Stimulated activated CD8-positive, alpha-beta memory T cell treated with anti-CD3 and anti-CD28 coated beads, Interleukin-4, amount 100 ng/mL, for 4 hours (primary cell): ENCODE measurements at regions not wholly inside any gene's neighbourhood (a gene's known extent, or its start where the extent isn't known, plus 50 kb on each side); places are given as distances from the start of the nearest gene placed in this dataset.

Experiments used
- DNase-seq, 2 donors: peaks; one replicate each; pipeline ENCODE4 v3.0.0-alpha.2; 2020; ENCODE audit warnings: low read depth in 2 of 2, low spot score in 1 of 2

DNA sequence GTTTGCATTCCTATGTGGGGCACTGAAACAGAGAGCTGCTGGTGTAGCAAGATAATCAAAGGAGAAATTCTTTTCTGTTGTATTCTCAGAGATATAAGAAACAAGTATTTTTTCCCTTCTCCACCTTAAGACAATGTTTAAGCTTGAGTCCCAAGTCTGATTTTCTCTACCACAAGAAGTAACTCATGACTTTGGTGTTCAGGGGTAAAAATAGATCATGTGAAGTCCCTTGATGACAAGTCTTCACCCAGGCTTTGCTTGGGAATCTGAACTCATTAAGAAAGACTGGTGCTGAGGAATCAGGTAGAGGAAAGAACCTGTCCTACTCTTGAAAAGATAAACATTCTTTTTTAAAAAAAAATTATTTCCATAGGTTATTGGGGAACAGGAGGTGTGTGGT is 205.6 kb downstream of the ALDH8A1 start:
- no peak for DNase-seq

DNA sequence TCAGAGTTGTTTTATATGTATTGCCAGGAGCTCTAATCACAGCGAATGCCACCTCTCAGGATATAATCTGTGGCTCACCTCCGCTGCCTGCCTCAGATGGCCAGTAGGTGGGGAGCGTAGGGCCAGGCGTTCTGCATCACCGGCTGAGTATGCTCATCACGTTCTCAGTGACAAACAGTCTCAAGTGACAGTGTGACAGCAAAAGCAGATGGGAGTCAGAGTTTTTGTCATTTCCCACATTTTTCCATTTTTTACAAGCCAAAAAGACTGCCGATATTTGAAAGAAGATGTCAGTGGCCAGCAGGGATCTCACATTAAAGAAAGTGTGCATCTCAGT is 208.7 kb downstream of the ALDH8A1 start:
- no peak for DNase-seq

DNA sequence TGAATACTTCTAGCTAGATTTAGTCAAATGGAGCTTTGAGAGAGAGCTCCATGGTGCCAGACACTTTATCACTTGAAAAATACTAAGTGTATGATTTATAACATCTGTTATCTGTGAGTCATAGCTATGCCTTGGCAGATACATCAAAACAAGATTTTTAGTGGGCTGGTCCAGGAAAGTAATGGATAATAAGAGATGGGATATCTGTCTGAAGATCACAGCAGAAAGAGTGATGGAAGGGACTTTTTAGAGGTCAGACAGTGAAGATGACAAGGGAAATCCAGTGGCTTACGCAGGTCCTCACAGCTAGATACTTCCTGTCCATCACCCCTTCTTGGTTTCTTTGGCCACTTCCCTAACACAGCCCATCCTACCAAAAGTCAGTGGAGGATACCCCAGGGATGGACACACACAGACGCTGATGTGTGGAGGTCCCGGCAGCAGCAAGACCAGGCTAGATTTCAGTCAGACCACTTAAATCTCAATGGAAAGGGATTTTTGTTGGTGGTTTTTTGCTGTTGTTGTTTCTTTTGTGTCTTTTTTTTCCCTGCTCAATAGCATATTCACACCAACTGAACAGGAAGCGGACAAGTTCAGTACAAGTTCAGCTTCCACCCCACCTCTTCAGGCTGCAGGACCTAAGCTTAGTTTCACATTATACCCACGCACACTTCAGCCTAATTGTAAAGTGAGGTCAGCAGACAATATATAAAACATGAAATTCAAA is 209.3 kb downstream of the ALDH8A1 start:
- no peak for DNase-seq

DNA sequence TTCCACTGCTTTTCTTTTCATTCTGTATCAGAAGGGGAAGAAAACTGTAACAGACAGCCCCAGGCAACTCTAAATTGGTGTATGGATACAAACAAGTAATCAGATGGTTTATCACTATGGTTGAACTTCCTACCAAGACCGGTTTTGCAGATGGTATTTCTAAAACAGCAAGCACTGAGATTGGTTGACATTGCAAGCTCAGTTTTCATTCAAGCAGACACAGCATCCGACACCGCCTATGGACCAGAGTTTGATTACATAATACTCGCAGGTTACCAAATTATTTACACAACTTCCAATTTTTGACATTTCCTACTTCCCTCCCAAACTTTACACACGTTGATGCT is 209.9 kb downstream of the ALDH8A1 start:
- no peak for DNase-seq

DNA sequence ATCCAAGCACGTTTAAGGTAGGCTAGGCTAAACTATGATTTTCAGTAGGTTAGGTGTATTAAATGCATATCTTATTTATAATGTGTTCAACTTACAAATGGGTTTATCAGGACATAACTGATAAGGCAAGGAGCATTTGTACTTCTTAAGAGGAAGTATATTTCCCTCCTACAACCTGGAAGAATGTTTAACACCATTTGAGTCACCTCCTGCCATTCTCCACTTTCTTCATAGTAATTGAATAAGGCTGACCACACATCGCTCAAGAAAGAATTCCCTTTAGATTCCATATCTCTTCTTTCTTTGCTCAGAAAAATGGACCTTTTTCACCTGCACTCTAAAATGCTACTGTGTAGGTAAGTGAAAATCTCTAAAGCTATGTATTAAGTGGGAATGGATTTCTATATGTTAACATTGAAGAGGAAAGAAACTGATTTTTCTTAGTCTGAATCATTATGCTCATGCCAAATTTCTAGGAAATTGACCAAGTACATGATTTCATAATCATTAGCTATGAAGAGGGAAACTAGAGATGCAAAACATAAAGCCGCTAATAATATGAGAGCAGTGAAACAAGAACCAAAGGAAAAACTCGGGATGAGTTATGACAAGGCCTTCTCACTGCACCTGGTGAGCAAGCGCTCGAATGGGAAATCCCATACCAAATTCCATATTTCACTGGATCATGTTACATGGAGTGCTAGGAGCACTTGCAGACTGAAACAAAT is 210.4 kb downstream of the ALDH8A1 start:
- no peak for DNase-seq

DNA sequence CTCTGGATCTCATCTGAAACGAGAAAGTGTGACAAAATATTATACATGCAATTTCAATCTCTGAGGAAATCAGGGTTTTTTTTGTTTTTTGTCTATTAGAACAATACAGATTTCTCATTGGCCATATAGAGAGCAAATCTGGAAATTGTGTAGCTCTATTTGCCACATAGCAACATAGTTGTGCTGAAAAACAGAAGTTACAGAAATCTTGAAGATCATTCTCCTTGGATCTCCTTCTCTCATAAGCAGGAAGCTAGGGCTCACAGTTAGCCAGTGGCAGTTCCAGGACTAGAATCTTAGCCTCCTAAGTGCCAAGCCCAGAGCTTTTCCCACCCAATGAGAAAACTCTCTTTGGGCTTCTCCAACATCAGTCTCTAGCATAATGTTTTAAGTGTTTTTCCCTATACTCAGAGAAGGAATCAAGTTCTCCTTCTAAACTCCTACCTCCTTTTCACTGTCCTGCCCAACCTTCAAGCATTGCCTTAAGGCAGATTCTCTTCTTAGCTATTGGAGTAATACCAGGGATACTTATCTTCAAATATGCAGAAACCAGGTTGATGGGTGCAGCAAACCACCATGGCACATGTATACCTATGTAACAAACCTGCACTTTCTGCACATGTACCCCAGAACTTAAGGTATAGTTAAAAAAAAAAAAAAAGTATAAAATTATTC is 211.6 kb downstream of the ALDH8A1 start:
- DNase-seq, result no peak

DNA sequence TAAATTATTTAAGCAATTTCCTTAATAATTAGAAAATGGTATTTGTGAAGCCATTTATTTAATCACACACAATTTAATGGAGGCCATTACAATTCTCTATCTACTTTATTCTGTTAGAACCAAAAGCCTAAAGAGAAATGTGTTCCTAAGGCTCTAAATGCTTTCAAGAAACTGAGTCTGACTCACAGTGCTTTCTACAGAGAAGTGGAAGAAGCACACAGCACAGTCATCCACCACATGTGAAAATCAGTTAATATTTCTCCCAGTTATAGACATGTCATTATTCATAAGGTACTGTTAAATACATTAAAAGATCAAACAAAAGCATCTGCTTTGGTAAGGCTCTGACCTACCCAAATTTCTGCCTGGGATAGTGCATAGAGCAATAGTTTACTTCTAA is 214.4 kb downstream of the ALDH8A1 start:
- DNase-seq, result no peak

DNA sequence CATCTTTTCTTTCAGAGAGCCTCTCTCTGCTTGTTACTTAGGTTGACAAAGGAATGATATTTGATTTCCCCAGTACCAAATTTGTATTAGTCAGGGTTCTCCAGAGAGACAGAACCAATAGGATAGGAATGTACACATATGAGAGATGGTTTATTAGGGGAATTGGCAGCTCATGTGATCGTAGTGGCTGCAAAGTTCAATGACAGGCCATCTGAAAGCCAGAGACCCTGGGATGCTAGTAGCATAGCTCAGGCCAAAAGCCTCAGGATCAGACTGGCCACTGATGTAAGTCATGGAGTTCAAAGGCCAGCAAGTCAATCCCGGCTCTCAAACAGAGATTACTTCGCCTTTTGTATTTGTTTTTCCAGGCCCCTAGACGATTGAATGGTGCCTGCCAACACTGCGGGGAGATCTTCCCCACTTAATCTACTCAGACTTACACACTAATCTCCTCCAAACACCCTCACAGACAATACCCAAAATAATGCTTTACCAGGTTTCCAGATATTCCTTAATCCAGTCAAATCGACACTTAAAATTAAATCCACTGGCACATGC is 215.5 kb downstream of the ALDH8A1 start:
- no peak for DNase-seq

DNA sequence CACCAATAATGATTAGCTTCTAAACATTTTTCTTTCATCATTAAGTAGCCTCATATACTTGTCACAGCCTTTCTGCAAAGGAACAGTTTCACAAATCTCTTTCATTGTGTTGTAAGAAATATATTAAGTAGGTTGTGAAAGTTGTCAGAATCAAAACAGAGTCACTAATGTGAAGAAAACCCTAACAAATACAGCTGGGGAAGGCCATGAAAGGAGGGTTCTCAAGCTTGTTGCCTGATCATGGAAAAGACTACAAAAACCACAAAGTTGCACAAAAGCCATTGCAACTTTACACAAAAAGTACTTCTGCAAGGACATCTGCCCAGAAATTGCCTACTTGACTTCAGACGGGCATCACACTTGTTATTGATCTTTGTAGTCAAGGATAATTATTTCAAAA is 216.1 kb downstream of the ALDH8A1 start:
- no peak for DNase-seq

DNA sequence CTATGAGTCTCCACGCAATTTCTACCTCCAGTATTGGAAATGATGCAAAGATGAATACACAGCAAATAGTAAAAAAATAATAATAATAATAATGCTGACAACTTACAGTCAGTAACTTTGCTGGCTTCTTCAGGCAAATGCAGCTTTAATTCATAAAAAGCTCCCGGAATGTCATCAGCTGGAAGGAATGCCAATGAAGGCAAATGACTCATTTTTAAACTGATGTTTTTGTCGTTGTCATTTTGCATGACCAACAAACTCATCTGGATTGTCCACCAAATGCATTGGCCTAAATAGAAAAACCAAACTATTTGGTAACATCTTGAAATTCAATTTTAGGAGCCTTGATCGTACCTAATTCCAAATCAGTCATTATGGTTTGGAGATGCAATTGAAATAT is 217.1 kb downstream of the ALDH8A1 start:
- no peak for DNase-seq

DNA sequence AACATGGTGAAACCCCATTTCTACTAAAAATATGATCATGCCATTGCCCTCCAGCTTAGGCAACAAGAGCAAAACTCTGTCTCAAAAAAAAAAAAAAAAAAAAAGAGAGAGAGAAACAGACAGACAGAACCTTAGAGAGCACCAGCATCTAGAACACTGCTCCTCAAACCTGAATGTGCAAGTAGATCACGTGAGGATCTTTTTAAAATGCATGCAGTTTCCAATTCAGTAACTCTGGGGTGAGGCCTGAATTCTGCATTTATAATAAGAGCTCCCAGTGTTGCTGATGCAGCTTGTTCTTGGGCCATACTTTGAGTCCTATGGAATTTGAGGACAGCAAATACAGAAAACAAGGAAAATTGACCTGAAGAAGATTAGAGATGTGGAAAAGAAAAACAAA is 218.3 kb downstream of the ALDH8A1 start:
- DNase-seq, result no peak

DNA sequence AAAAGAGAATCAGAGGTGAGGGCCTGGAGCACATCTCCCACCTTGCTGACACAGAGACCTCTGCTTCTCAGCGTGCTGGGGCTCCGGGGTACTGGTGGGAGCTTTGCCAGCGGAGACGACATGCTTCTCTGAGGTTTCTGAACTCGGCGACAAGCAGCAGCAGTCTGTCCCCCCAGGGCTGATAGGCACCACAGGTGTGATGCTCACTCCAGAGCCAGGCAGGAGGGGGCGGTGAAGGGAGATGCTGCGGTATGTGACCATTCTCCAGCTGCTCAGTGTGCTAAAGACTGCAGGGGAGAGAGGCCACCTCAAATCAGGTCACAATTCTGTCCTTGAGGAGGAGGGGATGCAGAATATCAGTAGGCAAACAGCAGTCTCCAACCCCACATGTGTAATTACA is 219.9 kb downstream of the ALDH8A1 start:
- no peak for DNase-seq

DNA sequence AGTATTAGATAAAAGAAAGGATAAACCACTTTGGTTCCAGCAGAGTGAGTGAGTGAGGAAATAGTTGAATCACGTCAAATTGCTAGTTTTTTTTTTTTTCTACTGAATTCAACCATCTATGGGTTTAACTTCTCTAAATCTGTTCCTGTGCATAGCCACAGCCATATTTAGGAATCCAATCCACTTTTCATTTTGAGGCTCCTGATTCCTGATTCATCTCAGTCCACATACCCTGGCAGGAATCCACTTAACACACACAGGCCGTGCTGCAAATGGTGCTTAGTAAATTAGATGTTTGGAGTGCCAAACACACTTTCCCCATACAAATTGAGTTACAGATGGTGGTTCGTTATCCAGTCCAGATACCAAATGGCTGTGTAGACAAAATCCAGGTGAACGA is 220.3 kb downstream of the ALDH8A1 start:
- no peak for DNase-seq

DNA sequence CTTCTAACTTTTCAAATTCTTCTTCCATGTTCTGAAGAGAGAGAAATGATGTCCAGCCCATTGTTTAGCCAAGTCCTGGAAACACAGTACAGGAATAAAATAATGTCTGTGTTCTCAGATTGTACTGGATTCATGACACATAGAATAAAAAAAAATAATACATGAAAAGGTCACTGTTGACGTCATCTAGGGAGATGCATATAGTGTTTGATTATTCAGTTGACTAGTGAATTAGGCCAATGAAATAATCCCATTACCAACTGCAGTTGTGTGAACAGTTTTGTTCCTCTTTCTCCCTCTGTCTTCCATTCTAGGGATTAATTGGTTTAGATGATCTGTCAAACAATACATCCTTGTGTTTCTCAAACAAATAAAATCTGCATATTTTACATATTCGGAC is 222.8 kb downstream of the ALDH8A1 start:
- no peak for DNase-seq

DNA sequence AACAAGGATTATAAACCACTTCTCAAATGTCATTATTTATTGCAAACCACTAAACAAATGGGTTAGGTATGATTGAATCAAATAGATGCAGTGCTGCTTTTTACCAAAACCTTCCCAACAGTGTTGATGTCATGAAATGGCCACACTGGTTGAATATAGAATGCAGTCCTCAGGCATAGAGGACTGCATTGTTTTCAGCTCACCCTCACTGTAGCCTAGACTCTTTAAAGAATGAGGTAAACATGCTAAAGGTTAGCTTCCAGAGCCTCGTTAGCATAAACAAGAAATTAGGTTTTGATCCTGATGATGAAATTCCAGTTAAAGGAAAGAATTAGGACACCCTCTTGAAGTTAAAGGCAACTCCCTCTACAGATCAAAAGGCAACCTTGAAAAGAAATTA is 224.3 kb downstream of the ALDH8A1 start:
- DNase-seq, result no peak

DNA sequence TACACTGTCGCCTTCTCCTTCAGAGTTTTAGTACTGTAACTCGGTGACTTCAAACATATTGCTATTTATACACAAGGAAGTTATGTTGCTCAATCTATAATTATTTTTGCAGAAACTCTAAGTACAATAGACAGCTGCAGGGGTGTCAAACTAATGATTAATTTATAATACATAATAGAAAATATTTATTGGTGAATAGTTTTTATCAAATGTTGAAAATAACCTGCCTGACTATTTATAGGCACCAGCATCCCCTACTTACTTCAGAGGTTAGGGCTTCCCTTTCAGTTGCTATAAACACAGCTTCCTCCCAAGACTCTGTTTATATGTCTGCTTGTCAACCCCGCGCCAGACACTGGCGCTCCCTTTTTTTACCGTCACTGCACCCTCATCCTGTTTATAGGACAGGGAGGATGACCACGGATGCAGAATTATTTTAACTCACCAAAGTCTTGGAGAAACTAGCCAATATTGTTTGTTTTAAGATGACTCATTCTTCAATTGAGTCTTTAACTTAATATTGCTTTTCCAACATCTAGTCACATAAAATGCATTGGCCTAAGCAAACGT is 225.0 kb downstream of the ALDH8A1 start:
- DNase-seq, result no peak

DNA sequence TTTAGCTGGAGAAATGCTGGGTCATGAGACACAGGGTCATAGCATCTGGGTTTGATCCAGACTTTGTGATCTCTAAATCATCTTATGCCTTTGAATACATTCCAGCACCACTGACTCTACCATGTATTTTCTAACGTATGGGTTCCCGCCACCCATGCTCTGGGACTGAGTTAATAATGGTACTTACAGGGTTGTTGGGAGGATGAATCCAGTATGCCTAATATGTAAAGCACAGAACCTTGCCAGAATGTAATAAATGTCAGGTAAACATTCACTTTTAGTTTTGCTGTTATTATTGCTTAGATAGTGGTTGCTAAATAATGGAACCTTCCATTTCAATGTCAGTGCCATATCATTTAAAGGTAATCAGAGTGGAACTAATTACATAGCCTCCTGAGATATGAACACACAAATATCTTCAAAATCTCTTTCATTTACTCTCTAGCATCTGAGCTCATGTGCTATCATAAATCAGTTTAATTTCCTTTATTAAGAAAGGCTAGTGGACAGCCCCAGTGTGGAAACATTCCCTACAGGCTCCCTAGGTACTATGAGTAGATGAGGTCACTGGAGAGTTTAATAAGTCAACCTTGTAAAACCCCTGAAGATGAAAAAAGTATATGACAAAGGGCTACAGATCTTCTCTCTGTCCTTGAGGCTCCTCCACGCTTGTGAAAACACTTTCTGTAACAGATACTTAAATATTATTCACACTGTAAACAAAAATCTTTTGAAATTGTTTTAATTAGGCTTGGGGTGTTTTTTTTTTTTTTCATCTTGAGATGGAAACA is 226.6 kb downstream of the ALDH8A1 start:
- no peak for DNase-seq

DNA sequence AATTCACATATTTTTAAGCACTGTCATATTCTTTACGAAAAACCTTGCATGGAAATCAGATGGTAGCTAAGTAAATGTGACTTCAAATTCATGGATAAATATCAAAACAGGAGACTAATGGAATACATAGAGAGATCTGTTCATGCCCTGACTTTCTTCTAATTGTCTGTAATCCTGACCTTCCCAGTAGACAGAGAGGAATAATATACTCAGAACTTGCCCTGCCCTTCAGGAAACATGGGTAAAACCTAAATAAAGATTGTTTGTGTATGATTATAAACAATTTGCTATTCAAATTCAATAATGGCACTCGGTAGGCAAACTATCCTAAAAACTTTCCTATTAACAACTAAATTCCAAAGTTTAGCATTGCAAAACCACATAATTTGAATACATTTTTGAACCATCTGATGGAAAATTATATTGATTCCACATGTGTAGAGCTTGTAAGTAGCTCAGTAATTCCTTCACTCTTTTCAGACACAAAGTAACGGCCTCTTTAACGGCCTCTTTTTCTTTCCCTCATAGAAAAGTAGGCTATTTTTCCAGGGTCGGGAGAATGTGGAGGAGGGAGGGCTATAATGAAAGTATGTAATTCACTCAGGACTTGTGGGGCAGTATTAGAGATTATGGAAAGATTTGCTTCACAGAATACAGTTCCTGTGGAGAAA is 227.6 kb downstream of the ALDH8A1 start:
- DNase-seq, result no peak

DNA sequence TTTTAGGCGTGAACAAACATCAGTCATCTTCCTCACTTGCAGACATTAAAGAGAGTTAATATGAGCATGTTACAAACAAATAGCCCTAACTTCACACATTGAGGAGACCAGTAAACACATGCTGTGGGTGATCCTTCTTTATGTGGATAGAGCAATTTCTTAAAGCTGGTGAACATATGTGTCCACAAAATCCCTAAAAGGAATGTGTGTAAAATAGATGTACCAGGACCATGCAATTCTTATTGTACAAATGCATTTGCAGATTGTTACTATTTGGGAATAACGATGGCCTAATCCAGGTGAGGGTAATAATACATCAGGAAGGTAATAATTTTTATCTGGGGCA is 228.9 kb downstream of the ALDH8A1 start:
- no peak for DNase-seq

DNA sequence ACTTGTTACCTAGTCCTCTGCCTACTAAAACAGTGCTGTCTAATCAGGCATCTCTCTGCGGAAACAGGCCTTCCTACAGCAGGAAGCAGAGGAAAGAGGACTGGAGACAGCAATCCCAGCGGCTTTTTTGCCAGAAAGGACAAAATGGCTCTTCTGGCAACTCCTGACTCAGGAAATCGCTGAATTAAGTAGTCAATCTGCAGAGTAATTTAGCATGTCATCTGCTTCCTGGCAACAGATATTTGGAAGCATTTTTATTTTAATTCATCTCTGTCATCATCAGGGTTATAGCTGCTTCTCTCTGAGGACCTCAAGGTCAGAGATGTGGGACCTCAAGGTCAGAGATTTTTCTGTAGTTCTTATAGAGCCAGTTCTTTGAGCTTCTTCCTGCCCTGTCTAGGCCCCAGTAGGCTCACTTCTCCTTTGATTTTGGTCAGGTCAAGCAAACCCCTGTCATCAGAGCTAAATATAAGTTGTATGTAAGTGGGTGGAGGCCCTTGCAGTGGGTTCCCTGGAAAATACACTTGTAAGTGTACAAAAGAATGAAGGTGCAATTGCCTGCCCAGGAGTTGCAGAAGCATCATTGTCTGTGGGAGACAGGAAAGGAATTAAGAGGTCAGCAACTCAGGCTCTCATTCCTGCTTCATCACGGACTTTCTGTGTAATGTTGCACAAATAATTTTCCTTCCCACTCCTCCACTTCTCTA is 229.4 kb downstream of the ALDH8A1 start:
- DNase-seq, result no peak
